ENCODE measurements at regions not wholly inside any gene's neighbourhood (a gene's known extent, or its start where the extent isn't known, plus 50 kb on each side); places are given as distances from the start of the nearest gene placed in this dataset.

GRCh38 chr13:34364633-34365032, 546.7 kb downstream of the RFC3 start:
- TF ChIP-seq GATA2 (IDR thresholded peaks at IDR 0.05; ENCODE audit: low read depth, low read length) (no peak), GATA3 (IDR thresholded peaks at IDR 0.05; ENCODE audit: low read depth, low read length) (no peak)

Measured in SH-SY5Y (cell line).